ENCODE measurements at regions not wholly inside any gene's neighbourhood (a gene's known extent, or its start where the extent isn't known, plus 50 kb on each side); places are given as distances from the start of the nearest gene placed in this dataset.

DNA sequence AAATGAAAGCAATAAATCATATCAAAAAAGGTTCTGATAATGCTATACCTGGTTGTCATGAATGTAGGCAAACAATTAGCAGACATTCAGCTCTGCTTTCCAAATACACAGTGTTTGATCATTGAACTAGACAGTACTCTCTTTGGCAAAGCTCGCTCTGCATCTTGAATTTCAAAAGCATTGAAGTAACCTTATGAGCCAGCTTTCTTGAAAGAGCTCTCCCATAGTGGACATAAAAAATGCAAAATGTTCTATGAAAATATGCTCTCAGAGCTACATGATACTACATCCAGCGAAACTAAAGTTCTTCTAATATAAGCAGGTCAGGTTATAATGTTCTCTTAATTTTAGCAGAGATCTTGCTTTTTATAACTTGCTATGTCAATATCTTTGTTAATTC, 533.4 kb downstream of the CSNK1G3 start:
- intact Hi-C loops (cut with micrococcal nuclease), result no loop called here
- TF ChIP-seq, protein P1, sequence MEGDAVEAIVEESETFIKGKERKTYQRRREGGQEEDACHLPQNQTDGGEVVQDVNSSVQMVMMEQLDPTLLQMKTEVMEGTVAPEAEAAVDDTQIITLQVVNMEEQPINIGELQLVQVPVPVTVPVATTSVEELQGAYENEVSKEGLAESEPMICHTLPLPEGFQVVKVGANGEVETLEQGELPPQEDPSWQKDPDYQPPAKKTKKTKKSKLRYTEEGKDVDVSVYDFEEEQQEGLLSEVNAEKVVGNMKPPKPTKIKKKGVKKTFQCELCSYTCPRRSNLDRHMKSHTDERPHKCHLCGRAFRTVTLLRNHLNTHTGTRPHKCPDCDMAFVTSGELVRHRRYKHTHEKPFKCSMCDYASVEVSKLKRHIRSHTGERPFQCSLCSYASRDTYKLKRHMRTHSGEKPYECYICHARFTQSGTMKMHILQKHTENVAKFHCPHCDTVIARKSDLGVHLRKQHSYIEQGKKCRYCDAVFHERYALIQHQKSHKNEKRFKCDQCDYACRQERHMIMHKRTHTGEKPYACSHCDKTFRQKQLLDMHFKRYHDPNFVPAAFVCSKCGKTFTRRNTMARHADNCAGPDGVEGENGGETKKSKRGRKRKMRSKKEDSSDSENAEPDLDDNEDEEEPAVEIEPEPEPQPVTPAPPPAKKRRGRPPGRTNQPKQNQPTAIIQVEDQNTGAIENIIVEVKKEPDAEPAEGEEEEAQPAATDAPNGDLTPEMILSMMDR (IDR thresholded peaks at IDR 0.05), result no peak

DNA sequence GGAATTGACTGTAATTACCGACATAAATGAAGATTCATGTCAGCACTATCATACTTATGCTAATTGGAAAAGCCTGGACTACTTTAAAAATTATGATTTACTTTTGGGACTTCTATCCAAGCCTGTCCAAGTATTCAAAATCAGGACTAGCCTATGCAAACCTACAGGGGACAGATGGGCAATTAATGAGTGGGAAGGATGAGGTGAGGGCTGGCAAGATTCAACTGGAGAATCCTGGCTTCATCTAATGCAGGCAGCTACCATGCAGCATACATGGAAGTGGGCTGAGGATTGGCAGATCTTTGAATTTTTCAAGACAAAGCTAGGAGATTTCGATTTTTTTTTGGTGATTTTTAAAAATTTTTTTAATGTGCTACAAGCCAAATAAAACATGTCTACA, 532.6 kb downstream of the CSNK1G3 start:
- Histone ChIP-seq H3K9me3 (replicated peaks in 1 of 2; ENCODE audit: control insufficient read depth in 1 of 2, insufficient read depth in 1 of 2, low read length in 2 of 2) (peaks cover 0 to 12% of the 10 kb centered on the region in 2 donors), H2AFZ (ENCODE audit: insufficient read depth, low read depth, low read length, poor library complexity, severe bottlenecking) (no peak overlapping the region), H3K4me3 (replicated peaks in 1 of 3; ENCODE audit: low read depth in 2 of 3, low read length in 3 of 3) (no peak overlapping the region), H3K79me2 (ENCODE audit: insufficient read depth, low read length) (no peaks in the 10 kb centered on the region), H4K20me1 (ENCODE audit: insufficient read depth, low read length) (no peaks in the 10 kb centered on the region), H3K36me3 (replicated peaks in 1 of 2; ENCODE audit: control insufficient read depth in 1 of 2, insufficient read depth in 2 of 2, low read length in 2 of 2) (no peaks in the 10 kb centered on the region), H3K4me2 (replicated peaks; ENCODE audit: extremely low read depth, low read length, poor library complexity, severe bottlenecking) (no peak overlapping the region), H3K27me3 (ENCODE audit: control insufficient read depth in 2 of 2, insufficient read depth in 2 of 2, low read length in 2 of 2) (no peaks in the 10 kb centered on the region), H3K9ac (ENCODE audit: insufficient read depth, low read length, poor library complexity, severe bottlenecking) (no peak overlapping the region), H3K27ac (ENCODE audit: low read depth in 1 of 2, low read length in 2 of 2) (no peak overlapping the region), H3K4me1 (ENCODE audit: control insufficient read depth in 1 of 2, insufficient read depth in 2 of 2, low read length in 2 of 2) (no peaks in the 10 kb centered on the region)
- no CpG with 5 or more reads among the region's 2 CpGs for WGBS (ENCODE audit: insufficient coverage)
- Mint-ChIP-seq H3K4me3 (no peak overlapping the region), H3K36me3 (no peaks in the 10 kb centered on the region), H3K27me3 (ENCODE audit: low read depth in 3 of 3) (no peaks in the 10 kb centered on the region), H3K9me3 (peaks cover 3 to 14% (median 8%) of the 10 kb centered on the region in 7 donors), H3K27ac (no peak overlapping the region), H3K4me1 (no peaks in the 10 kb centered on the region)
- intact Hi-C loops (cut with micrococcal nuclease), result no loop called here
- DNase-seq, result no peak
- TF ChIP-seq, protein P1 (IDR thresholded peaks at IDR 0.05), result no peak

More for the DNA sequence above, 533.4 kb downstream of the CSNK1G3 start:
- Histone ChIP-seq H3K27ac (ENCODE audit: low read depth in 1 of 2, low read length in 2 of 2) (no peak overlapping the region), H3K27me3 (ENCODE audit: control insufficient read depth in 2 of 2, insufficient read depth in 2 of 2, low read length in 2 of 2) (no peaks in the 10 kb centered on the region), H3K4me1 (ENCODE audit: control insufficient read depth in 1 of 2, insufficient read depth in 2 of 2, low read length in 2 of 2) (no peaks in the 10 kb centered on the region), H3K36me3 (replicated peaks in 1 of 2; ENCODE audit: control insufficient read depth in 1 of 2, insufficient read depth in 2 of 2, low read length in 2 of 2) (no peaks in the 10 kb centered on the region), H3K9me3 (replicated peaks in 1 of 2; ENCODE audit: control insufficient read depth in 1 of 2, insufficient read depth in 1 of 2, low read length in 2 of 2) (peaks cover 0 to 12% of the 10 kb centered on the region in 2 donors), H3K9ac (ENCODE audit: insufficient read depth, low read length, poor library complexity, severe bottlenecking) (no peak overlapping the region), H2AFZ (ENCODE audit: insufficient read depth, low read depth, low read length, poor library complexity, severe bottlenecking) (no peak overlapping the region), H3K4me3 (replicated peaks in 1 of 3; ENCODE audit: low read depth in 2 of 3, low read length in 3 of 3) (no peak overlapping the region), H3K79me2 (ENCODE audit: insufficient read depth, low read length) (no peaks in the 10 kb centered on the region), H3K4me2 (replicated peaks; ENCODE audit: extremely low read depth, low read length, poor library complexity, severe bottlenecking) (no peak overlapping the region), H4K20me1 (ENCODE audit: insufficient read depth, low read length) (no peaks in the 10 kb centered on the region)
- no peak for DNase-seq
- Mint-ChIP-seq H3K4me3 (no peak overlapping the region), H3K36me3 (no peaks in the 10 kb centered on the region), H3K9me3 (peaks cover 0 to 10% (median 4%) of the 10 kb centered on the region in 7 donors), H3K27ac (no peak overlapping the region), H3K27me3 (ENCODE audit: low read depth in 3 of 3) (no peaks in the 10 kb centered on the region), H3K4me1 (no peaks in the 10 kb centered on the region)
- WGBS (ENCODE audit: insufficient coverage), result 100% methylated on average over 1 of the region's 2 CpGs

Measured in CD14-positive monocyte (primary cell).